Chondrocyte (in vitro differentiated cells): ENCODE measurements at regions not wholly inside any gene's neighbourhood (a gene's known extent, or its start where the extent isn't known, plus 50 kb on each side); places are given as distances from the start of the nearest gene placed in this dataset.

Experiments
- DNase-seq: peaks from one replicate; pipeline ENCODE4 v3.0.0; 2021; ENCODE audit warnings: mixed read lengths, low spot score
- H3K27ac Mint-ChIP-seq: one replicate; pipeline ENCODE4 v1.8.0; 2021; ENCODE audit warnings: mild to moderate bottlenecking, moderate library complexity, mixed read lengths; ENCODE audit not compliant: unreplicated experiment
- H3K27me3 Mint-ChIP-seq: 2 replicates; pipeline ENCODE4 v1.8.0; 2021; ENCODE audit warnings: low read depth, mixed read lengths
- H3K36me3 Mint-ChIP-seq: 2 replicates; pipeline ENCODE4 v1.8.0; 2021; ENCODE audit warnings: low read depth, mixed read lengths
- H3K4me1 Mint-ChIP-seq: 2 replicates; pipeline ENCODE4 v1.8.0; 2021; ENCODE audit warnings: low read depth, mild to moderate bottlenecking, mixed read lengths
- H3K4me3 Mint-ChIP-seq: one replicate; pipeline ENCODE4 v1.8.0; 2021; ENCODE audit warnings: mild to moderate bottlenecking, moderate library complexity, mixed read lengths; ENCODE audit not compliant: unreplicated experiment
- H3K9me3 Mint-ChIP-seq: 2 replicates; pipeline ENCODE4 v1.8.0; 2021; ENCODE audit warnings: low read depth, mixed read lengths
- CTCF ChIP-seq: fragments of 200-600 bp; sonication (generic); IDR thresholded peaks from 2 replicates; pipeline ENCODE4 v1.5.0; 2021; ENCODE audit warnings: antibody characterized with exemption, mild to moderate bottlenecking, moderate library complexity

GRCh38 chr2:103525756-103526155 is 763.9 kb downstream of the TMEM182 start:
- no peak overlapping the region for H3K4me3 Mint-ChIP-seq

GRCh38 chr2:103526757-103527156 is 764.9 kb downstream of the TMEM182 start:
- peaks cover under 1% of the 10 kb centered on the region for H3K9me3 Mint-ChIP-seq
- no peaks in the 10 kb centered on the region for H3K4me1 Mint-ChIP-seq
- H3K4me3 Mint-ChIP-seq: no peak overlapping the region
- H3K27ac Mint-ChIP-seq: no peak overlapping the region
- no peaks in the 10 kb centered on the region for H3K36me3 Mint-ChIP-seq
- DNase-seq: no peak
- H3K27me3 Mint-ChIP-seq: no peaks in the 10 kb centered on the region
- TF ChIP-seq CTCF: no peak

More at GRCh38 chr2:103525756-103526155, 763.9 kb downstream of the TMEM182 start:
- TF ChIP-seq CTCF: no peak
- no peaks in the 10 kb centered on the region for H3K27me3 Mint-ChIP-seq
- DNase-seq: no peak
- H3K27ac Mint-ChIP-seq: no peak overlapping the region
- no peaks in the 10 kb centered on the region for H3K9me3 Mint-ChIP-seq
- no peaks in the 10 kb centered on the region for H3K36me3 Mint-ChIP-seq
- no peaks in the 10 kb centered on the region for H3K4me1 Mint-ChIP-seq

GRCh38 chr2:103527278-103527677 is 765.4 kb downstream of the TMEM182 start:
- Mint-ChIP-seq H3K27ac (no peak overlapping the region), H3K36me3 (no peaks in the 10 kb centered on the region)

GRCh38 chr2:103529798-103530502 is 768.1 kb downstream of the TMEM182 start:
- TF ChIP-seq CTCF: no peak
- Mint-ChIP-seq H3K27ac (no peak overlapping the region), H3K9me3 (peaks cover 8% of the 10 kb centered on the region), H3K4me1 (no peaks in the 10 kb centered on the region), H3K36me3 (no peaks in the 10 kb centered on the region), H3K27me3 (no peaks in the 10 kb centered on the region), H3K4me3 (no peak overlapping the region)
- DNase-seq: no peak

More at GRCh38 chr2:103527278-103527677, 765.4 kb downstream of the TMEM182 start:
- no peak for TF ChIP-seq CTCF
- Mint-ChIP-seq H3K4me1 (no peaks in the 10 kb centered on the region), H3K27me3 (no peaks in the 10 kb centered on the region), H3K9me3 (peaks cover 2% of the 10 kb centered on the region), H3K4me3 (no peak overlapping the region)
- no peak for DNase-seq

GRCh38 chr2:103552775-103553174 is 790.9 kb downstream of the TMEM182 start:
- peaks cover 37% of the 10 kb centered on the region for H3K9me3 Mint-ChIP-seq
- H3K27ac Mint-ChIP-seq: no peak overlapping the region
- no peaks in the 10 kb centered on the region for H3K4me1 Mint-ChIP-seq
- no peaks in the 10 kb centered on the region for H3K27me3 Mint-ChIP-seq
- no peak for DNase-seq
- H3K4me3 Mint-ChIP-seq: no peak overlapping the region
- TF ChIP-seq CTCF: no peak
- H3K36me3 Mint-ChIP-seq: no peaks in the 10 kb centered on the region
